HEK293 (cell line): ENCODE measurements at regions not wholly inside any gene's neighbourhood (a gene's known extent, or its start where the extent isn't known, plus 50 kb on each side); places are given as distances from the start of the nearest gene placed in this dataset.

ENCODE experiments used
- CTCF ChIA-PET: fragments of 350-600 bp; formaldehyde crosslinking; extraction: SDS; loops from one replicate; lab custom pipeline; 2021; ENCODE audit warnings: antibody characterized with exemption; lab: Yijun Ruan, JAX
- POLR2A ChIA-PET: fragments of 300-600 bp; formaldehyde crosslinking; extraction: SDS; loops from one replicate; lab custom pipeline; 2020; ENCODE audit warnings: antibody characterized with exemption, inconsistent platforms; lab: Yijun Ruan, JAX
- H3K27ac ChIP-seq: fragments of 200-500 bp; sonication (Bioruptor generic); 2 replicates; pipeline ENCODE4 v1.5.1; 2014; ENCODE audit warnings: low read depth, low read length, control low read depth, inconsistent platforms; ENCODE audit errors: extremely low read depth
- H3K36me3 ChIP-seq, 2 experiments: fragments of 200-500 bp in 1 of 2; sonication (Bioruptor generic) in 1 of 2; 1 replicate in 1 of 2; 2 replicates in 1 of 2; pipeline ENCODE4 v1.5.1; 2014 to 2017; ENCODE audit warnings: inconsistent platforms in 2 of 2, low read length in 2 of 2; ENCODE audit not compliant: control insufficient read depth in 2 of 2, insufficient read depth in 1 of 2
- H3K4me1 ChIP-seq: fragments of 200-500 bp; sonication (Bioruptor generic); 2 replicates; pipeline ENCODE4 v1.5.1; 2014; ENCODE audit warnings: mild to moderate bottlenecking, low read length, inconsistent platforms; ENCODE audit not compliant: control insufficient read depth, insufficient read depth
- H3K4me3 ChIP-seq: 2 replicates; pipeline ENCODE4 v1.5.1; 2011; ENCODE audit warnings: low read depth, mild to moderate bottlenecking, control low read depth, low read length, moderate library complexity
- H3K9me3 ChIP-seq: fragments of 200-500 bp; sonication (Bioruptor generic); 2 replicates; pipeline ENCODE4 v1.5.1; 2014; ENCODE audit warnings: low read depth, low read length, inconsistent platforms; ENCODE audit not compliant: control insufficient read depth, insufficient read depth
- GLIS2 ChIP-seq: fragments of 450-650 bp; formaldehyde crosslinking; IDR thresholded peaks from 2 replicates; pipeline ENCODE4 v1.5.1; 2016; ENCODE audit warnings: missing biosample characterization, missing genetic modification characterization
- HOXC10 ChIP-seq: sonication (generic); formaldehyde crosslinking; IDR thresholded peaks from 2 replicates; pipeline ENCODE4 v1.8.1; 2023; ENCODE audit warnings: mild to moderate bottlenecking, missing genetic modification reagents
- KLF1 ChIP-seq: fragments of 450-650 bp; formaldehyde crosslinking; IDR thresholded peaks from 2 replicates; pipeline ENCODE4 v1.5.1; 2016; ENCODE audit warnings: missing biosample characterization, missing genetic modification characterization
- RBAK ChIP-seq: fragments of 450-650 bp; formaldehyde crosslinking; IDR thresholded peaks from 2 replicates; pipeline ENCODE4 v1.5.1; 2016; ENCODE audit warnings: missing biosample characterization, missing genetic modification characterization
- SCRT1 ChIP-seq: fragments of 450-650 bp; formaldehyde crosslinking; IDR thresholded peaks from 2 replicates; pipeline ENCODE4 v1.5.1; 2016; ENCODE audit warnings: missing biosample characterization, missing genetic modification characterization, borderline replicate concordance
- ZFHX2 ChIP-seq: fragments of 450-650 bp; formaldehyde crosslinking; conservative IDR thresholded peaks from 2 replicates; pipeline ENCODE4 v1.5.1; 2016; ENCODE audit warnings: missing biosample characterization, missing genetic modification characterization
- ZNF121 ChIP-seq: fragments of 450-650 bp; formaldehyde crosslinking; IDR thresholded peaks from 2 replicates; pipeline ENCODE4 v1.5.1; 2016; ENCODE audit warnings: missing biosample characterization, missing genetic modification characterization
- ZNF132 ChIP-seq: fragments of 450-650 bp; formaldehyde crosslinking; IDR thresholded peaks from 2 replicates; pipeline ENCODE4 v1.5.1; 2017; ENCODE audit warnings: missing biosample characterization, missing genetic modification characterization, borderline replicate concordance
- ZNF138 ChIP-seq: fragments of 450-650 bp; formaldehyde crosslinking; IDR thresholded peaks from 2 replicates; pipeline ENCODE4 v1.5.1; 2016; ENCODE audit warnings: missing biosample characterization, missing genetic modification characterization, borderline replicate concordance
- ZNF2 ChIP-seq: fragments of 450-650 bp; formaldehyde crosslinking; IDR thresholded peaks from 2 replicates; pipeline ENCODE4 v1.5.1; 2016; ENCODE audit warnings: missing biosample characterization, missing genetic modification characterization
- ZNF274 ChIP-seq, 2 experiments: fragments of 200-500 bp in 1 of 2; fragments of 450-650 bp in 1 of 2; sonication (Bioruptor generic) in 1 of 2; formaldehyde crosslinking in 1 of 2; IDR thresholded peaks; 2 replicates each; pipeline versions ENCODE4 v1.5.1 to v1.6.1; 2014 to 2016; ENCODE audit warnings: borderline replicate concordance in 1 of 2, inconsistent platforms in 1 of 2, low read length in 1 of 2, missing biosample characterization in 1 of 2, missing genetic modification characterization in 1 of 2
- ZNF302 ChIP-seq: fragments of 450-650 bp; formaldehyde crosslinking; IDR thresholded peaks from 2 replicates; pipeline ENCODE4 v1.5.1; 2016; ENCODE audit warnings: missing biosample characterization, missing genetic modification characterization, low read depth
- ZNF514 ChIP-seq: fragments of 450-650 bp; formaldehyde crosslinking; IDR thresholded peaks from 2 replicates; pipeline ENCODE4 v1.5.1; 2016; ENCODE audit warnings: missing biosample characterization, missing genetic modification characterization
- ZNF654 ChIP-seq: fragments of 450-650 bp; formaldehyde crosslinking; IDR thresholded peaks from 2 replicates; pipeline ENCODE4 v1.5.1; 2016; ENCODE audit warnings: low read depth, missing biosample characterization, missing genetic modification characterization
- ZNF658 ChIP-seq: fragments of 450-650 bp; formaldehyde crosslinking; IDR thresholded peaks from 2 replicates; pipeline ENCODE4; 2016; ENCODE audit warnings: missing biosample characterization, missing genetic modification characterization
- ZNF747 ChIP-seq: fragments of 450-650 bp; formaldehyde crosslinking; IDR thresholded peaks from 2 replicates; pipeline ENCODE4 v1.5.1; 2016; ENCODE audit warnings: missing biosample characterization, missing genetic modification characterization
- ZNF768 ChIP-seq: fragments of 450-650 bp; formaldehyde crosslinking; IDR thresholded peaks from 2 replicates; pipeline ENCODE4 v1.5.1; 2018; ENCODE audit warnings: missing biosample characterization, mild to moderate bottlenecking, missing genetic modification characterization
- TF ChIP-seq, protein P1 (sequence below): fragments of 450-650 bp; formaldehyde crosslinking; IDR thresholded peaks from 2 replicates; pipeline ENCODE4 v1.5.1; 2016; ENCODE audit warnings: missing biosample characterization, missing genetic modification characterization
- TF ChIP-seq, protein P2 (sequence below): fragments of 450-650 bp; formaldehyde crosslinking; IDR thresholded peaks from 2 replicates; pipeline ENCODE4 v1.5.1; 2017; ENCODE audit warnings: missing biosample characterization, missing genetic modification characterization
- TF ChIP-seq, protein P3 (sequence below): IDR thresholded peaks from 2 replicates; pipeline ENCODE4 v1.6.1; 2011; ENCODE audit warnings: mild to moderate bottlenecking, low read depth, low read length, borderline replicate concordance
- TF ChIP-seq, protein P4 (sequence below): fragments of 450-650 bp; formaldehyde crosslinking; IDR thresholded peaks from 2 replicates; pipeline ENCODE4 v1.5.1; 2016; ENCODE audit warnings: missing biosample characterization, missing genetic modification characterization
- TF ChIP-seq, protein P5 (sequence below): fragments of 450-650 bp; formaldehyde crosslinking; IDR thresholded peaks from 2 replicates; pipeline ENCODE4 v1.5.0; 2017; ENCODE audit warnings: missing biosample characterization, missing genetic modification characterization, borderline replicate concordance
- TF ChIP-seq, protein P6 (sequence below): fragments of 450-650 bp; formaldehyde crosslinking; IDR thresholded peaks from 2 replicates; pipeline ENCODE4 v1.5.1; 2017; ENCODE audit warnings: missing biosample characterization, missing genetic modification characterization
- TF ChIP-seq, protein P7 (sequence below): fragments of 450-650 bp; formaldehyde crosslinking; IDR thresholded peaks from 2 replicates; pipeline ENCODE4 v1.5.1; 2016; ENCODE audit warnings: missing biosample characterization, missing genetic modification characterization

DNA sequence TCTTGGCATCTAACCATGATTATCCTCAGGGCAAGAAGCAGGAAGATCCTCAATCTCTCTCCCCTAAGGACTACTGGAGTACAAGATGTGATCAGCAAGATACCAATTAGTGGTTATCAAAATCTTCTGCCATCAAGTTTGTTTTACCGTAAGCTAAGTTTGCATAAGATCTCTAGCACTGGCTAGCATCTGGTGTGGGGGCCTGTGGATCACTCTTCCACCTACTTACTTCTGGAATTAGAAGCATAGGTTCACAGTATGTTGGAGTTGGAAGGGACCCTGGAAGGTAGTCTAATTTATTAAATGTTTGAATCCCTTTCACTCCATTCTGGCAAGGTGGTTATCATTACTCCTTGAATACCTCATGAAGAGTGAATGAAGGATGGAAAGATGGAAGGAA is 93.3 kb upstream of the BANK1 start (continued):
- TF ChIP-seq ZNF132 (tag by site-specific recombination) (no peak), ZNF768 (no peak), HOXC10 (no peak), RBAK (no peak), ZNF138 (tag by site-specific recombination) (no peak)
- TF ChIP-seq, protein P1, sequence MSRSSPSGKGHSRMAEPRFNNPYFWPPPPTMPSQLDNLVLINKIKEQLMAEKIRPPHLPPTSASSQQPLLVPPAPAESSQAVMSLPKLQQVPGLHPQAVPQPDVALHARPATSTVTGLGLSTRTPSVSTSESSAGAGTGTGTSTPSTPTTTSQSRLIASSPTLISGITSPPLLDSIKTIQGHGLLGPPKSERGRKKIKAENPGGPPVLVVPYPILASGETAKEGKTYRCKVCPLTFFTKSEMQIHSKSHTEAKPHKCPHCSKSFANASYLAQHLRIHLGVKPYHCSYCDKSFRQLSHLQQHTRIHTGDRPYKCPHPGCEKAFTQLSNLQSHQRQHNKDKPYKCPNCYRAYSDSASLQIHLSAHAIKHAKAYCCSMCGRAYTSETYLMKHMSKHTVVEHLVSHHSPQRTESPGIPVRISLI (tag by site-specific recombination), result no peak

DNA sequence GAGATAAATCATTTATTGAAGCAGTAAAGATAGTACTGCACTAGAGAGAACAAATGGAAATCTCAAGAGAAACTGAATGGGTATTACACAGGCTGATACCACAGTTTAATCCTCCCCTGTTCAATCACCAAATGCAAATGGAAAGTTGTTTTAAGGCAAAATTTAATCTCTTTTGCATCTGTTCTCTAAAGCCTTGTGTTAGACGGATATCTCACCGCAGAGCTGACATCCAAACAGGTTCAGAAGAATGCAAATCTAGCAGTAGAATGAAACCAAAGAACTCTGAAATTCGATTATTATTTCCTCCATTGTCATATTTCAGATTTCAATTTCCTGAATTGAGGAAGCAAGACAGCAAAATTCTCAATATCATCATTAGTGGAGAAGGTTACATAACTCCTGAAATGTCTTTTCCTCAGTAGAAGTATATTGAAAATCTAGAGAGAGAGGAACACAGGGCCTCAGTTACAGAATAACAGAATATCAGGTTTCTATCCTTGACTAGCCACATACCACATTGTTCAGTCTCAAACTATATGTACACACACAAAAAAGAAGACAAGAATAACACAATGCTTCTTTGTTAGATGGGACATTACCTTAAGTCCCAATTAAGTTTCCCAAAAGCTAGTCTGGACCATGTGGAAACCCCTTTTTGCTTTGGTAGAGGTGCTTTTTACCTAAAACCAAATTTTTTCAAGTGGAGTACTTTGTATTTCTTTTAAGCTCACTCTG is 94.1 kb upstream of the BANK1 start:
- H3K27ac ChIP-seq, result no peak overlapping the region
- ChIA-PET CTCF (no interaction called here), POLR2A (no interaction called here)
- H3K4me1 ChIP-seq, result no peaks in the 10 kb centered on the region
- H3K4me3 ChIP-seq, result no peak overlapping the region
- H3K9me3 ChIP-seq, result no peaks in the 10 kb centered on the region
- TF ChIP-seq, protein P2, sequence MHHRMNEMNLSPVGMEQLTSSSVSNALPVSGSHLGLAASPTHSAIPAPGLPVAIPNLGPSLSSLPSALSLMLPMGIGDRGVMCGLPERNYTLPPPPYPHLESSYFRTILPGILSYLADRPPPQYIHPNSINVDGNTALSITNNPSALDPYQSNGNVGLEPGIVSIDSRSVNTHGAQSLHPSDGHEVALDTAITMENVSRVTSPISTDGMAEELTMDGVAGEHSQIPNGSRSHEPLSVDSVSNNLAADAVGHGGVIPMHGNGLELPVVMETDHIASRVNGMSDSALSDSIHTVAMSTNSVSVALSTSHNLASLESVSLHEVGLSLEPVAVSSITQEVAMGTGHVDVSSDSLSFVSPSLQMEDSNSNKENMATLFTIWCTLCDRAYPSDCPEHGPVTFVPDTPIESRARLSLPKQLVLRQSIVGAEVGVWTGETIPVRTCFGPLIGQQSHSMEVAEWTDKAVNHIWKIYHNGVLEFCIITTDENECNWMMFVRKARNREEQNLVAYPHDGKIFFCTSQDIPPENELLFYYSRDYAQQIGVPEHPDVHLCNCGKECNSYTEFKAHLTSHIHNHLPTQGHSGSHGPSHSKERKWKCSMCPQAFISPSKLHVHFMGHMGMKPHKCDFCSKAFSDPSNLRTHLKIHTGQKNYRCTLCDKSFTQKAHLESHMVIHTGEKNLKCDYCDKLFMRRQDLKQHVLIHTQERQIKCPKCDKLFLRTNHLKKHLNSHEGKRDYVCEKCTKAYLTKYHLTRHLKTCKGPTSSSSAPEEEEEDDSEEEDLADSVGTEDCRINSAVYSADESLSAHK (tag by site-specific recombination), result no peak
- TF ChIP-seq ZNF2 (tag by site-specific recombination) (no peak), ZFHX2 (no peak), SCRT1 (tag by site-specific recombination) (no peak), ZNF514 (no peak), ZNF654 (tag by site-specific recombination) (no peak), ZNF274 (IDR thresholded peaks at IDR 0.05; ENCODE audit: low read length) (no peak), ZNF274 (tag by site-specific recombination; IDR thresholded peaks at IDR 0.05; ENCODE audit: borderline replicate concordance) (no peak), ZNF747 (tag by site-specific recombination) (no peak), ZNF302 (no peak), GLIS2 (tag by site-specific recombination) (no peak), ZNF121 (tag by site-specific recombination) (no peak), ZNF658 (tag by site-specific recombination) (no peak), KLF1 (tag by site-specific recombination) (no peak), HOXC10 (no peak)
- TF ChIP-seq, protein P3, sequence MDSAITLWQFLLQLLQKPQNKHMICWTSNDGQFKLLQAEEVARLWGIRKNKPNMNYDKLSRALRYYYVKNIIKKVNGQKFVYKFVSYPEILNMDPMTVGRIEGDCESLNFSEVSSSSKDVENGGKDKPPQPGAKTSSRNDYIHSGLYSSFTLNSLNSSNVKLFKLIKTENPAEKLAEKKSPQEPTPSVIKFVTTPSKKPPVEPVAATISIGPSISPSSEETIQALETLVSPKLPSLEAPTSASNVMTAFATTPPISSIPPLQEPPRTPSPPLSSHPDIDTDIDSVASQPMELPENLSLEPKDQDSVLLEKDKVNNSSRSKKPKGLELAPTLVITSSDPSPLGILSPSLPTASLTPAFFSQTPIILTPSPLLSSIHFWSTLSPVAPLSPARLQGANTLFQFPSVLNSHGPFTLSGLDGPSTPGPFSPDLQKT, result no peak
- TF ChIP-seq, protein P4, sequence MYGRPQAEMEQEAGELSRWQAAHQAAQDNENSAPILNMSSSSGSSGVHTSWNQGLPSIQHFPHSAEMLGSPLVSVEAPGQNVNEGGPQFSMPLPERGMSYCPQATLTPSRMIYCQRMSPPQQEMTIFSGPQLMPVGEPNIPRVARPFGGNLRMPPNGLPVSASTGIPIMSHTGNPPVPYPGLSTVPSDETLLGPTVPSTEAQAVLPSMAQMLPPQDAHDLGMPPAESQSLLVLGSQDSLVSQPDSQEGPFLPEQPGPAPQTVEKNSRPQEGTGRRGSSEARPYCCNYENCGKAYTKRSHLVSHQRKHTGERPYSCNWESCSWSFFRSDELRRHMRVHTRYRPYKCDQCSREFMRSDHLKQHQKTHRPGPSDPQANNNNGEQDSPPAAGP, result no peak
- TF ChIP-seq, protein P5, sequence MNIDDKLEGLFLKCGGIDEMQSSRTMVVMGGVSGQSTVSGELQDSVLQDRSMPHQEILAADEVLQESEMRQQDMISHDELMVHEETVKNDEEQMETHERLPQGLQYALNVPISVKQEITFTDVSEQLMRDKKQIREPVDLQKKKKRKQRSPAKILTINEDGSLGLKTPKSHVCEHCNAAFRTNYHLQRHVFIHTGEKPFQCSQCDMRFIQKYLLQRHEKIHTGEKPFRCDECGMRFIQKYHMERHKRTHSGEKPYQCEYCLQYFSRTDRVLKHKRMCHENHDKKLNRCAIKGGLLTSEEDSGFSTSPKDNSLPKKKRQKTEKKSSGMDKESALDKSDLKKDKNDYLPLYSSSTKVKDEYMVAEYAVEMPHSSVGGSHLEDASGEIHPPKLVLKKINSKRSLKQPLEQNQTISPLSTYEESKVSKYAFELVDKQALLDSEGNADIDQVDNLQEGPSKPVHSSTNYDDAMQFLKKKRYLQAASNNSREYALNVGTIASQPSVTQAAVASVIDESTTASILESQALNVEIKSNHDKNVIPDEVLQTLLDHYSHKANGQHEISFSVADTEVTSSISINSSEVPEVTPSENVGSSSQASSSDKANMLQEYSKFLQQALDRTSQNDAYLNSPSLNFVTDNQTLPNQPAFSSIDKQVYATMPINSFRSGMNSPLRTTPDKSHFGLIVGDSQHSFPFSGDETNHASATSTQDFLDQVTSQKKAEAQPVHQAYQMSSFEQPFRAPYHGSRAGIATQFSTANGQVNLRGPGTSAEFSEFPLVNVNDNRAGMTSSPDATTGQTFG (tag by site-specific recombination), result no peak
- TF ChIP-seq, protein P6, sequence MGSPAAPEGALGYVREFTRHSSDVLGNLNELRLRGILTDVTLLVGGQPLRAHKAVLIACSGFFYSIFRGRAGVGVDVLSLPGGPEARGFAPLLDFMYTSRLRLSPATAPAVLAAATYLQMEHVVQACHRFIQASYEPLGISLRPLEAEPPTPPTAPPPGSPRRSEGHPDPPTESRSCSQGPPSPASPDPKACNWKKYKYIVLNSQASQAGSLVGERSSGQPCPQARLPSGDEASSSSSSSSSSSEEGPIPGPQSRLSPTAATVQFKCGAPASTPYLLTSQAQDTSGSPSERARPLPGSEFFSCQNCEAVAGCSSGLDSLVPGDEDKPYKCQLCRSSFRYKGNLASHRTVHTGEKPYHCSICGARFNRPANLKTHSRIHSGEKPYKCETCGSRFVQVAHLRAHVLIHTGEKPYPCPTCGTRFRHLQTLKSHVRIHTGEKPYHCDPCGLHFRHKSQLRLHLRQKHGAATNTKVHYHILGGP, result no peak
- TF ChIP-seq, protein P7, sequence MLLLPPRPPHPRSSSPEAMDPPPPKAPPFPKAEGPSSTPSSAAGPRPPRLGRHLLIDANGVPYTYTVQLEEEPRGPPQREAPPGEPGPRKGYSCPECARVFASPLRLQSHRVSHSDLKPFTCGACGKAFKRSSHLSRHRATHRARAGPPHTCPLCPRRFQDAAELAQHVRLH (tag by site-specific recombination), result no peak
- TF ChIP-seq, all 188 proteins: peak for 0
- no peaks in the 10 kb centered on the region for H3K36me3 ChIP-seq
